GM18498 (cell line): ENCODE measurements at regions not wholly inside any gene's neighbourhood (a gene's known extent, or its start where the extent isn't known, plus 50 kb on each side); places are given as distances from the start of the nearest gene placed in this dataset.

Experiments used
- ATAC-seq: cut with Tn5 transposase; IDR thresholded peaks from one replicate; pipeline ENCODE4 v1.9.1; 2021; ENCODE audit warnings: mild to moderate bottlenecking, moderate library complexity; ENCODE audit not compliant: unreplicated experiment

- no peak for ATAC-seq
Observed at GRCh38 chr14:62347562-62348011, 585.4 kb downstream of the SNAPC1 start.

GRCh38 chr14:62357362-62357761, 595.1 kb downstream of the SNAPC1 start:
- no peak for ATAC-seq

- no peak for ATAC-seq
Observed at GRCh38 chr14:62364161-62364560, 601.9 kb downstream of the SNAPC1 start.

GRCh38 chr14:62364800-62365280, 602.6 kb downstream of the SNAPC1 start:
- ATAC-seq, result no peak

GRCh38 chr14:62369919-62370560, 607.8 kb downstream of the SNAPC1 start:
- ATAC-seq, result no peak

GRCh38 chr14:62373944-62374343, 611.7 kb downstream of the SNAPC1 start:
- no peak for ATAC-seq

GRCh38 chr14:62378057-62378456, 615.8 kb downstream of the SNAPC1 start:
- no peak for ATAC-seq

GRCh38 chr14:62381311-62382070, 619.3 kb downstream of the SNAPC1 start:
- no peak for ATAC-seq

- no peak for ATAC-seq
Observed at GRCh38 chr14:62409169-62409568, 636.1 kb downstream of the KCNH5 start.

GRCh38 chr14:62409626-62410300, 635.5 kb downstream of the KCNH5 start:
- no peak for ATAC-seq

GRCh38 chr14:62420847-62421246, 624.4 kb downstream of the KCNH5 start:
- no peak for ATAC-seq

GRCh38 chr14:62428429-62429203, 616.6 kb downstream of the KCNH5 start:
- ATAC-seq, result no peak

- ATAC-seq, result no peak
Observed at GRCh38 chr14:62429683-62430082, 615.6 kb downstream of the KCNH5 start.

- no peak for ATAC-seq
Observed at GRCh38 chr14:62431496-62431895, 613.8 kb downstream of the KCNH5 start.

- no peak for ATAC-seq
Observed at GRCh38 chr14:62432955-62433354, 612.3 kb downstream of the KCNH5 start.

GRCh38 chr14:62436261-62436660, 609.0 kb downstream of the KCNH5 start:
- ATAC-seq, result no peak

- no peak for ATAC-seq
Observed at GRCh38 chr14:62439210-62439609, 606.0 kb downstream of the KCNH5 start.

GRCh38 chr14:62443796-62444195, 601.5 kb downstream of the KCNH5 start:
- ATAC-seq, result no peak

GRCh38 chr14:62445570-62445969, 599.7 kb downstream of the KCNH5 start:
- no peak for ATAC-seq

- ATAC-seq, result no peak
Observed at GRCh38 chr14:62451221-62451620, 594.0 kb downstream of the KCNH5 start.

GRCh38 chr14:62453226-62453625, 592.0 kb downstream of the KCNH5 start:
- no peak for ATAC-seq
